PC-3 (cell line): ENCODE measurements at regions not wholly inside any gene's neighbourhood (a gene's known extent, or its start where the extent isn't known, plus 50 kb on each side); places are given as distances from the start of the nearest gene placed in this dataset.

ENCODE experiments used
- CTCF ChIP-seq: fragments of 300-600 bp; sonication (generic); conservative IDR thresholded peaks from 2 replicates; pipeline ENCODE4 v1.5.1; 2017; ENCODE audit warnings: antibody characterized with exemption, low read depth, mild to moderate bottlenecking, low read length
- EZH2 ChIP-seq: fragments of 300-600 bp; sonication (generic); IDR thresholded peaks from one replicate; pipeline ENCODE4 v1.6.1; 2017; ENCODE audit warnings: antibody characterized with exemption, mild to moderate bottlenecking, low read length; ENCODE audit not compliant: unreplicated experiment

DNA sequence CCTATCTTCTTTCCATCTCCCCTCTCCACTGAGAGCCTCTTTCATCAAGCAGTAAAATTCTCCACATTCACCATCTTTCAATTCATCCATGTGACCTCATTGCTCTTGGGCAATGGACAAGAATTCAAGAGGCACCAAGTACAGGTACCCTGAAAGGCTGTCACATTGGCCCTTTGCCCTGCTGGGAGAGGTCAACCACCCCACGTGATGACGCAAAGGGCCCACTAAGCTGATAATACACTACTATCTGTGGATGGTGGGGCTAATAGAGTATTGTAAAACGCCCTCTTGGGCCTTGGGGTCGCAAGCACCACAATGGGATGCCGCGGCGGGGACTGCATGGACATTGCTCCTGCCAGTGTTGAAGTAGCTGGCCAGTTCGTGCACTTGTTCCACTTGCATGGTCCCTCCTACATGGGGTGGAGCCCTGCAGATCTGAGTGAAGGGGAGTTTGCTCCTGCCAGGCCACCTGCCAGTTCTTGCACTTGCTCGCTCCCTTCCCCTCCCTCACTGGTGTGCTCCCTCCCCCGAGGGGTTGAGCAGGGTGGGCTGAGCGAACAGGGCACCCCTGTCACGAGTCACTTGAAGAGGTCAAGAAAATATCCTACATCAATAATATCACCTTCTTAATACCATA, 1578.8 kb upstream of the RAG2 start:
- TF ChIP-seq CTCF (no peak), EZH2 (no peak)
